ENCODE measurements at regions not wholly inside any gene's neighbourhood (a gene's known extent, or its start where the extent isn't known, plus 50 kb on each side); places are given as distances from the start of the nearest gene placed in this dataset.
"Not testable (repeated sequence)": the region's sequence is repeated elsewhere in the genome, so short reads cannot be mapped to it uniquely, and the experiment has no call there.

GRCh38 chr3:29011966-29012365 lies 268.9 kb upstream of the RBMS3 start:
- DNase-seq (ENCODE audit: low read depth in 4 of 4, low spot score in 1 of 4): no peak

- DNase-seq (ENCODE audit: low read depth in 4 of 4, low spot score in 1 of 4): no peak
Measured at GRCh38 chr3:29022976-29023375, 257.9 kb upstream of the RBMS3 start.

GRCh38 chr3:29026286-29026685 lies 254.6 kb upstream of the RBMS3 start:
- no peak for DNase-seq (ENCODE audit: low read depth in 4 of 4, low spot score in 1 of 4)

GRCh38 chr3:29026959-29027358 lies 253.9 kb upstream of the RBMS3 start:
- no peak for DNase-seq (ENCODE audit: low read depth in 4 of 4, low spot score in 1 of 4)

- not testable (repeated sequence) for DNase-seq (ENCODE audit: low read depth in 4 of 4, low spot score in 1 of 4)
Measured at GRCh38 chr3:29031175-29031574, 249.7 kb upstream of the RBMS3 start.

- no peak for DNase-seq (ENCODE audit: low read depth in 4 of 4, low spot score in 1 of 4)
Measured at GRCh38 chr3:29033511-29033910, 247.4 kb upstream of the RBMS3 start.

- no peak for DNase-seq (ENCODE audit: low read depth in 4 of 4, low spot score in 1 of 4)
Measured at GRCh38 chr3:29050155-29050554, 230.7 kb upstream of the RBMS3 start.

- DNase-seq (ENCODE audit: low read depth in 4 of 4, low spot score in 1 of 4): no peak
Measured at GRCh38 chr3:29057326-29057725, 223.5 kb upstream of the RBMS3 start.

- no peak for DNase-seq (ENCODE audit: low read depth in 4 of 4, low spot score in 1 of 4)
Measured at GRCh38 chr3:29064085-29064484, 216.8 kb upstream of the RBMS3 start.

- no peak for DNase-seq (ENCODE audit: low read depth in 4 of 4, low spot score in 1 of 4)
Measured at GRCh38 chr3:29065211-29065785, 215.6 kb upstream of the RBMS3 start.

- DNase-seq (ENCODE audit: low read depth in 4 of 4, low spot score in 1 of 4): no peak
Measured at GRCh38 chr3:29067007-29067406, 213.9 kb upstream of the RBMS3 start.

- no peak for DNase-seq (ENCODE audit: low read depth in 4 of 4, low spot score in 1 of 4)
Measured at GRCh38 chr3:29070959-29071634, 209.8 kb upstream of the RBMS3 start.

GRCh38 chr3:29072611-29073010 lies 208.3 kb upstream of the RBMS3 start:
- no peak for DNase-seq (ENCODE audit: low read depth in 4 of 4, low spot score in 1 of 4)

- DNase-seq (ENCODE audit: low read depth in 4 of 4, low spot score in 1 of 4): no peak
Measured at GRCh38 chr3:29077356-29077755, 203.5 kb upstream of the RBMS3 start.

GRCh38 chr3:29079358-29079757 lies 201.5 kb upstream of the RBMS3 start:
- no peak for DNase-seq (ENCODE audit: low read depth in 4 of 4, low spot score in 1 of 4)

GRCh38 chr3:29080967-29081366 lies 199.9 kb upstream of the RBMS3 start:
- DNase-seq (ENCODE audit: low read depth in 4 of 4, low spot score in 1 of 4): no peak

GRCh38 chr3:29083081-29083480 lies 197.8 kb upstream of the RBMS3 start:
- no peak for DNase-seq (ENCODE audit: low read depth in 4 of 4, low spot score in 1 of 4)

GRCh38 chr3:29083676-29084075 lies 197.2 kb upstream of the RBMS3 start:
- DNase-seq (ENCODE audit: low read depth in 4 of 4, low spot score in 1 of 4): no peak

GRCh38 chr3:29088579-29088978 lies 192.3 kb upstream of the RBMS3 start:
- no peak for DNase-seq (ENCODE audit: low read depth in 4 of 4, low spot score in 1 of 4)

- no peak for DNase-seq (ENCODE audit: low read depth in 4 of 4, low spot score in 1 of 4)
Measured at GRCh38 chr3:29090912-29091597, 189.8 kb upstream of the RBMS3 start.

- DNase-seq (ENCODE audit: low read depth in 4 of 4, low spot score in 1 of 4): no peak
Measured at GRCh38 chr3:29091599-29092189, 189.2 kb upstream of the RBMS3 start.

GRCh38 chr3:29092348-29092747 lies 188.5 kb upstream of the RBMS3 start:
- DNase-seq (ENCODE audit: low read depth in 4 of 4, low spot score in 1 of 4): no peak

Measured in stimulated activated CD4-positive, alpha-beta T cell treated with anti-CD3 and anti-CD28 coated beads, Interleukin-1b, Interleukin-23, amount 100 ng/mL, for 24 hours (primary cell).